ENCODE measurements at regions not wholly inside any gene's neighbourhood (a gene's known extent, or its start where the extent isn't known, plus 50 kb on each side); places are given as distances from the start of the nearest gene placed in this dataset.

GRCh38 chr1:182293119-182293589, 98.4 kb downstream of the GLUL start:
- DNase-seq (ENCODE audit: low spot score) = no peak

GRCh38 chr1:182292193-182292741, 99.3 kb downstream of the GLUL start:
- DNase-seq (ENCODE audit: low spot score) = no peak

DNA sequence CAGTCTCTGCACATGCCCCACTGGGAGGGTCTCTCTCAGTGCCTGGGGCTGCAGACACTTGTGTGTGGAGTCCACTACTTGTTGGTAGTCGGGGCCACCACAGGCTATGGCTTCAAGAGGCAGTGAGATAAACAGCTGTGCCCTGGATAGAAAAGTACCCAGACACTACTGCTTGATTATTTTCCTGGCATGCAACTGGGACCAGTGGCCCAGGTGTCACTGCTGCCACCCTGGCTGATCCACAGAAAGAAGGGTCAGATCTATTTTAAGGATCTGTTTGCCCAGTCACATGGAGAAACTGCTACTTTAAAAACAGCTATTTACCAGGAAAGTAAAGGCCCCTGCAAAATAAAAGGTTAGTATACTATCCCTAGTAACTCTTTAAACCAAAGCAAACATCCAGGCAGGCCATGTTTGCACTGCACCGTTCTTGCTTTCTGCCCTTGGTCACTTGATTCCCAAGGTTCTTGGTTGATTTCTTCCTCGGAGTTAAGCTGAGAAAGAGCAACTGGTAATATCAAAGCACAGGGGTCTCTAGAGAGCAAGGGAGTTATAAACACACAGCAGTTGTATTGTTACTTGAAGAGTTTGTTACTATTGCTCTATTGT, 99.9 kb downstream of the GLUL start:
- no peak for DNase-seq (ENCODE audit: low spot score)

DNA sequence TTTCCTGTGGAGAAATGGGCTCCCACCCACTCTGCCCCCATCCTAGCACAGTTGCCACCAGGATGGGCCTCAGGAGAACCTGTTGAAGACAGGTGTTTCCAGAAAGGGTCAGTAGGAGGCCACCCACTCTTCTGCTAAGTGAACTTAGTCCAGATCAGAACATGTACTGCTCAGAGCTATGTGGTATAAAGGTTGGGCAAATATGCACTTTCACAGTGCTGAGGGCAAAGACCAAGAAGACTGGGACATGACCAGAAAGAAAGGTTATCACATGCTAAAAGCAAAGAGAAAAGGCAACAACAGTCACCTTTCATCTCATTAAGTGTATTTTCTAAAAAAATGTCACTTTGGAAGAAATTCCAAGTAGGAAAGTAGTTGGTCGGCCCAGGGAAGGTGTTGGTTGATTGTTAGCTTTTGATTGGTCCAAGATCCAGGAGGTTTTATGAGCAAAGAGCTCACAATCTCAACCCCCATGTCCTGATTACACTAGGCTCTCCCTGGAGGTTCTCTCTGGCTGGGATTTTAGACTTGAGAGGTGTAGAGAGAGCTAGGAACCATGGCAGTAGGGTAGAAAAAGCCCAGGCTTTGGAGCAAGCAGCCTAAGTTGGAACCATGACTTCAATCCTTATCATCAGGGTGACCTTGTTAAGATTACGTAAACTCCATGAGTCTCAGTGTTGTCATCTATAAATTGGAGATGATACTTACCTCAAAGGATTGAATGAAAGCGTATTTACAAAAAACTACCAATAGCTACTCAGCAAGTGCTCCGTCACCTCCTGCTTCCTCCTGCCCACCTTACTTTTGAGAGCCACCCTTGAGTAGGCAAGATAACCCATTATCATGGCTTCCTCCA, 102.6 kb downstream of the GLUL start:
- DNase-seq (ENCODE audit: low spot score) = no peak

DNA sequence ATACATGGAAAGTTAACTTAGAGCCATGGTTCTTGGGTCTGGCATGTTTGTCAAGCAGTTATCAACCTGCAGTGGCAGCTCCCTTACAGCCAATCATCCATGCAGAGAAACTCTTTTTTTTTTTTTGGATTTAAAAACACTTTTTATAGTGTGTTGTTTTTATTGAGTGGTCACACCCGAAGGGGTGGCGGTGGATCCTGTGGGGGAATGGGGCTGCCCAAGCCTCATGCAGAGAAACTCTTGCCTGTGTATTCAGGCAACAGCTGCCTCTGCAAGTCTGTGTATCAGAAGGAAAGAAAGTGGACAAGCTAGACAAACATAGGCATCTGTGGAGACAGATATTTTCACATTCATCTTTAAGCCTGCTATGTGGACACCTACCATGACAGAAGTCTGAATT, 104.8 kb downstream of the GLUL start:
- no peak for DNase-seq (ENCODE audit: low spot score)

- no peak for DNase-seq (ENCODE audit: low spot score)
These were observed 107.6 kb downstream of the GLUL start for GRCh38 chr1:182283746-182284544.

DNA sequence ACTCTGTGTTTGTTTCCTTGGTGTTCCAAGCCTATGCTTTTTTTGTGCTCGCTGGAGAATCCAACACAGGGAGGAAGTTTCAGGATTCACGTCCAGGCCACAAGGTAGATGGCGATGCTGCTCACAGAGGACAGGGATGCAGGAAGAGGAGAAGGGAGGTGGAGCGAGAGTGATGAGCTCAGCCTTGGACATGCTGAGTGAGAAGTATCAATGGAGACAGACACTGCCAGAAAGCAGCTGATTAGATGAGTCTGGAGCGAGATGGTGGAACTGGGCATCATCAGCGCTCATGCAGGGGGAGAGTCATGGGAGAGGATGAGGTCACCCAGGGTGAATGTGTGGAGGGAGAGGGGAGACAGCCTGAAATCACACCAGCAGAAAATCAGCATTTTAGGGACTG, 110.0 kb downstream of the GLUL start:
- DNase-seq (ENCODE audit: low spot score) = no peak

DNA sequence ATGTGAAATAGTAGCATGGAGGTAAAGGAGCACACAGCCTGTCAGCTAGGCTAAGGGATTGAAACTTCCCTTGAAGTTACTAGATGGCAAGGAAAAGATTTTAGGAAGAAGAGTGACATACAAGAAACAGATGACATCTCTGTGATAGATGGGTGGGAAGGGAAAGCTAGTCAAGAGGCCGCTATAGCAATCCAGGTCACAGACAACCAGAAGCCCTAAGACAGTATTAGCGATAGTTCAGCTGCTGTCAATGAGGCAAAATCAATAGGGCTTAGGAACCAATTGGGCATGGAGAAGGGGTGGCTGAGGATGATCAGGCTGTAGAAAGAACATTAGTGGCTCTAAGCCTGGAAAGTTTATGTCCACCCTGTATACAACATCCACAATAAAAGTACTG, 111.1 kb downstream of the GLUL start:
- no peak for DNase-seq (ENCODE audit: low spot score)

GRCh38 chr1:182279724-182280503, 111.7 kb downstream of the GLUL start:
- DNase-seq (ENCODE audit: low spot score) = no peak

DNA sequence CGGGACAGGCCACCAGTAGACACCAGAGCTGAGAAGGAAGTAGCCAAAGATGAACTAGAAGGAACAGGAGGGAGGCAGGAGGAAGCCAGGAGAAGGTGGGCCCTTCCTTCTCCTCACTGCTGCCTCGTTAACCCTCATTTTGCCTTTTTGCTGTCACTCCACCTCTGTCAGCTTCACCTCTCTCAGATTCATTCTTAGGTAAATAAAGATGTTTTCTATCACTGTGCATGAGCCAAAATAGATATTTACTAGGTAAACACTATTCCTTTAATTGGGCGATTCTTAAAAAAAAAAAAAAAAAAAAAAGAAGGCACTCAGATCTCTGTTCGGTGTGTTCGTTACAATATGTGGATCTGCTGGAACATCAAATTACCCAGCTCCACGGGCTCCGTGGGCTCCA, 112.3 kb downstream of the GLUL start:
- DNase-seq (ENCODE audit: low spot score) = no peak

DNA sequence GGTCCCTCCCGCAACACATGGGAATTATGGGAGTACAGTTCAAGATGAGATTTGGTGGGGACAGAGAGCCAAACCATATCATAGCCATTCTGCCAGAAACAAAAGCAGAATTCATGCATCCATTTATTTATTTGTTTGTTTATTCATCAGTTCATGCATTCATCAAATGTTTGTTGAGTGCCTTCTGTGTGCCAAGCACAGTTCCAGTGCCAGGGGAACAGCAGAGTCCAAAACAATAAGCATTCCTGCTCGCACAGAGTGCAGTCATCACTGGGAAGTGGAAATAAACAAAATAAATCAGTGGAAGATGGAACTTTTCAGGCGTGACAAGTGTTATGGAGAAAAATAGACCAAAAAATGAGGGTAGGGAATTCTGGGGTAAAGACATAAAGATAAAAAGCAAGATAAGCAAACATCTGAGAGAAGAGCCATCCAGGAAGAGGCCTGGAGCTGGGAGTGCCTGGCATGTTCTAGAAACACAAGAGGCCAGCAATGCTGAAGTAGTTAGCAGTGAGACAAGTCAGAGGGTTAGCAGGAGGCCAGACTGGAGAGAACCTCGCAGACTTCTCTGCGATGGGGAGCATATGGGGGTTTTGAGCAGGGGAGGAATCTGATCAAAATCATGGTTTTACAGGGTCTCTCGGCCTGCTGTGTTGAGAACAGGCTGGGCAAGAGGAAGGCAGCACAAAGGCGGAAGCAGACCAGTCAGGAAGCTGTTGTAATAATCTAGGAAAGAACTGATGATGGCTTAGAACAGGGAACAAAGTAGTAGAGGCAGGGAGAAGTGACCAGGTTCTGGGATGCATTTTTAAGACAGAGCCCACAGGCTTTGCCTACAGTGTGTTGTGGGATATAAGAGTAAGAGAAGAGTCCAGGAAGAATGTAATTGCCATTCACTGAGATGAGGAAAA, 113.2 kb downstream of the GLUL start:
- no peak for DNase-seq (ENCODE audit: low spot score)

GRCh38 chr1:182275271-182275670, 116.3 kb downstream of the GLUL start:
- DNase-seq (ENCODE audit: low spot score) = no peak

- DNase-seq (ENCODE audit: low spot score) = no peak
These were observed 117.0 kb downstream of the GLUL start for GRCh38 chr1:182274618-182275017.

- no peak for DNase-seq (ENCODE audit: low spot score)
These were observed 120.9 kb downstream of the GLUL start for GRCh38 chr1:182270731-182271130.

GRCh38 chr1:182269097-182269496, 122.5 kb downstream of the GLUL start:
- DNase-seq (ENCODE audit: low spot score) = no peak

GRCh38 chr1:182268669-182269068, 122.9 kb downstream of the GLUL start:
- no peak for DNase-seq (ENCODE audit: low spot score)

DNA sequence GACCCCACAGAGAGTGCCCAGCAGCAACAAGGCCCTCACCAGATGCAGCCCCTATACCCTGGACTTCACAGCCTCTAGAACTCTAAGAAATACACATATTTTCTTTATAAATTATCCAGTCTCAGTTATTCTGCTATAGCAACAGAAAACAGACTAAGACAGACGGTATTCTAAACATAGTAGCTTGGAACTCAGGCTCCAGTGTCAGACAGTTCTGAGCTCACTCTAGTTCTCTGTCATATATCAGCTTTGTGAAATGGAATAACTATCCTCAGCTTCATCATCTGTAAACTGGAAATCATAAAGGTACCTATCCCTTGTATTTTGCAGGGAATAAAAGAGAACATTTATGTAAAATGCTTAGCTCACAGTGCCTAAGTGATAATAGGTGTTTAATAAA, 127.4 kb downstream of the GLUL start:
- DNase-seq (ENCODE audit: low spot score) = no peak

DNA sequence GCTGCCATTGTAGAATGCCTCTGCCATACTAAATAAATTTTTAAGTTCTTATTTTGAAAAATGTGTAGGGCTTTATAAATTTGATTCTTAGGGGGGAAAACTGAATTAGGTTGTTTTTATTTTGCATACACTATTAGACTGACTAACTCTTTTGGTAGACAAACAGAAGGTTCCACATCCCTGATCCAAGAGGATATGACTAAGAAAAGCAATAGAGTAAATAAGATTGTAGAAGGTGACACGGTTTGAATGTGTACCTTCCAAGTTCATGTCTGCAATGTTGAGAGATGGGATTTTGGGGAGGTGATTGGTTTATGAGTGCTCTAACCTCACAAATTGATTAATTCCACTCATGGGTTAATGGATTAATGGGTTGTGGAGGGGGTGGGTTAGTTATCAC, 127.9 kb downstream of the GLUL start:
- no peak for DNase-seq (ENCODE audit: low spot score)

GRCh38 chr1:182262425-182262824, 129.2 kb downstream of the GLUL start:
- no peak for DNase-seq (ENCODE audit: low spot score)

- no peak for DNase-seq (ENCODE audit: low spot score)
These were observed 129.9 kb downstream of the GLUL start for GRCh38 chr1:182261655-182262054.

DNA sequence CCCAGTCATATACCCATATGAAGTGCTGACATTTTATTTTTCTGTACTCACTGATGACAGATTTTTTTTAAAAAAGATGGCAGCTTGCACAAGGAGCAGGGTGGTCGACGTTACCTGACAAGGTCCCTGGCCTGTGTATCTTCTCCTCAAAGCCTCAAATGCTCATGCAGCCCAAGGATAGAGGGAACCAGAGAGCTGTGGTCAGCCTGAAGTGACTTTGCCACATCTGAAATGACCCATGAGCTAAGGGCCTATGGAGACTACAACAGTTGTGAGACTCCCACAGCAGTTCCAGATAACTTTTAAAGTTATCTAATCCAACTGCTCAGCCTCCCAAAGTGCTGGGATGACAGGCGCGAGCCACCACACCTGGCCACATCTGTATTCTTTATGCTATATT, 131.1 kb downstream of the GLUL start:
- DNase-seq (ENCODE audit: low spot score) = no peak
